Choroid plexus epithelial cell (primary cell): ENCODE measurements at regions not wholly inside any gene's neighbourhood (a gene's known extent, or its start where the extent isn't known, plus 50 kb on each side); places are given as distances from the start of the nearest gene placed in this dataset.

Experiments used
- DNase-seq: peaks from one replicate; pipeline ENCODE4 v3.0.0-alpha.2; 2010; ENCODE audit warnings: low read depth
- H3K4me3 ChIP-seq: 2 replicates; pipeline ENCODE4 v1.5.1; 2011; ENCODE audit warnings: low read depth, mild to moderate bottlenecking, control low read depth, low read length, moderate library complexity
- CTCF ChIP-seq: conservative IDR thresholded peaks from 2 replicates; pipeline ENCODE4 v1.5.1; 2011; ENCODE audit warnings: low read depth, mild to moderate bottlenecking, control low read depth, inconsistent platforms, low read length, moderate library complexity

- DNase-seq = no peak
- TF ChIP-seq CTCF = no peak
- H3K4me3 ChIP-seq = no peak overlapping the region
These were observed 268.9 kb upstream of the PFKP start for GRCh38 chr10:2798336-2799022.

GRCh38 chr10:2791774-2792443 lies 275.4 kb upstream of the PFKP start:
- DNase-seq = no peak
- no peak overlapping the region for H3K4me3 ChIP-seq
- no peak for TF ChIP-seq CTCF

- H3K4me3 ChIP-seq = no peak overlapping the region
- no peak for DNase-seq
- no peak for TF ChIP-seq CTCF
These were observed 276.8 kb upstream of the PFKP start for GRCh38 chr10:2790396-2791188.

- no peak for DNase-seq
- no peak overlapping the region for H3K4me3 ChIP-seq
- TF ChIP-seq CTCF = no peak
These were observed 281.1 kb upstream of the PFKP start for GRCh38 chr10:2786251-2786650.

- TF ChIP-seq CTCF = no peak
- no peak for DNase-seq
- H3K4me3 ChIP-seq = no peak overlapping the region
These were observed 282.6 kb upstream of the PFKP start for GRCh38 chr10:2784766-2785165.

- no peak for TF ChIP-seq CTCF
- H3K4me3 ChIP-seq = no peak overlapping the region
- no peak for DNase-seq
These were observed 284.4 kb upstream of the PFKP start for GRCh38 chr10:2782950-2783349.

GRCh38 chr10:2782265-2782664 lies 285.1 kb upstream of the PFKP start:
- no peak for TF ChIP-seq CTCF
- no peak for DNase-seq
- no peak overlapping the region for H3K4me3 ChIP-seq
